IMR-90 (cell line): ENCODE measurements at regions not wholly inside any gene's neighbourhood (a gene's known extent, or its start where the extent isn't known, plus 50 kb on each side); places are given as distances from the start of the nearest gene placed in this dataset.

Experiments used
- ATAC-seq: fragments of 200-7000 bp; cut with Tn5 transposase; 2 replicates; pipeline ENCODE4 v1.9.1; 2020; ENCODE audit warnings: low read depth, mild to moderate bottlenecking, moderate library complexity
- BruUV-seq: library from RNA; stranded (reverse); fragments of 400-500 nt; replicated peaks from 2 replicates; lab custom pipeline; 2021; lab: Mats Ljungman, UMichigan
- CTCF ChIA-PET: fragments of 300-600 bp; formaldehyde crosslinking; extraction: SDS; loops from one replicate; lab custom pipeline; 2021; ENCODE audit warnings: antibody characterized with exemption; lab: Yijun Ruan, JAX
- POLR2A ChIA-PET: fragments of 300-600 bp; sonication (Branson Sonifier 250); formaldehyde crosslinking; loops from one replicate; lab custom pipeline; 2022; ENCODE audit warnings: antibody characterized with exemption; ENCODE audit not compliant: unreplicated experiment; lab: Charles Lee
- DNase-seq: peaks from one replicate; pipeline ENCODE4 v3.0.0; 2013
- H2AFZ ChIP-seq: replicated peaks from 2 replicates; pipeline ENCODE3; 2013; ENCODE audit warnings: low read length, mild to moderate bottlenecking; ENCODE audit not compliant: poor library complexity
- H2AK5ac ChIP-seq: 2 replicates; pipeline ENCODE4 v1.6.1; 2013; ENCODE audit warnings: low read depth, low read length, inconsistent platforms
- H2AK9ac ChIP-seq: replicated peaks from 2 replicates; pipeline ENCODE3; 2013; ENCODE audit warnings: mild to moderate bottlenecking, low read depth, low read length, moderate library complexity; ENCODE audit not compliant: poor library complexity
- H2BK120ac ChIP-seq: 2 replicates; pipeline ENCODE4 v1.6.1; 2013; ENCODE audit warnings: low read depth, low read length, inconsistent platforms
- H2BK15ac ChIP-seq: 3 replicates; pipeline ENCODE4 v1.6.1; 2013; ENCODE audit warnings: low read depth, low read length, inconsistent platforms
- H2BK20ac ChIP-seq: 2 replicates; pipeline ENCODE4 v1.6.1; 2013; ENCODE audit warnings: low read depth, mild to moderate bottlenecking, inconsistent platforms, low read length, moderate library complexity
- H2BK5ac ChIP-seq: 2 replicates; pipeline ENCODE4 v1.6.1; 2013; ENCODE audit warnings: mild to moderate bottlenecking, low read depth, low read length, inconsistent platforms; ENCODE audit not compliant: poor library complexity, severe bottlenecking
- H3K14ac ChIP-seq: replicated peaks from 2 replicates; pipeline ENCODE4 v1.6.1; 2013; ENCODE audit warnings: low read depth, low read length, inconsistent platforms
- H3K18ac ChIP-seq: 2 replicates; pipeline ENCODE4 v1.6.1; 2013; ENCODE audit warnings: low read depth, low read length, control low read depth
- H3K23ac ChIP-seq: 2 replicates; pipeline ENCODE4 v1.6.1; 2013; ENCODE audit warnings: low read depth, low read length, inconsistent platforms
- H3K27ac ChIP-seq: 2 replicates; pipeline ENCODE4 v1.5.1; 2013; ENCODE audit warnings: mild to moderate bottlenecking, control low read depth, low read length; ENCODE audit not compliant: insufficient read depth
- H3K27me3 ChIP-seq: 2 replicates; pipeline ENCODE4 v1.6.1; 2013; ENCODE audit warnings: low read length; ENCODE audit not compliant: control insufficient read depth, insufficient read depth
- H3K36me3 ChIP-seq: 2 replicates; pipeline ENCODE4 v1.6.1; 2013; ENCODE audit warnings: low read length, mixed read lengths; ENCODE audit not compliant: control insufficient read depth, insufficient read depth
- H3K4ac ChIP-seq: 2 replicates; pipeline ENCODE4 v1.6.1; 2013; ENCODE audit warnings: low read depth, low read length, inconsistent platforms
- H3K4me1 ChIP-seq: 2 replicates; pipeline ENCODE4 v1.6.1; 2013; ENCODE audit warnings: low read length, mixed read lengths; ENCODE audit not compliant: control insufficient read depth, insufficient read depth
- H3K4me2 ChIP-seq: 2 replicates; pipeline ENCODE4 v1.6.1; 2013; ENCODE audit warnings: low read depth, mild to moderate bottlenecking, control low read depth, low read length, moderate library complexity
- H3K4me3 ChIP-seq: 2 replicates; pipeline ENCODE4 v1.5.1; 2013; ENCODE audit warnings: low read depth, mild to moderate bottlenecking, control low read depth, low read length, moderate library complexity; ENCODE audit not compliant: insufficient read depth
- H3K56ac ChIP-seq: 2 replicates; pipeline ENCODE4 v1.6.1; 2013; ENCODE audit warnings: low read length, inconsistent platforms; ENCODE audit not compliant: insufficient read depth; ENCODE audit errors: extremely low read depth
- H3K79me1 ChIP-seq, 2 experiments: 2 replicates each; pipeline ENCODE4 v1.6.1; 2013; ENCODE audit warnings: low read length in 2 of 2, inconsistent platforms in 1 of 2, low read depth in 1 of 2
- H3K9ac ChIP-seq: 2 replicates; pipeline ENCODE4 v1.6.1; 2013; ENCODE audit warnings: low read depth, low read length, control low read depth
- H3K9me1 ChIP-seq: 2 replicates; pipeline ENCODE4 v1.6.1; 2013; ENCODE audit warnings: low read length, inconsistent platforms; ENCODE audit not compliant: insufficient read depth
- H3K9me3 ChIP-seq: 2 replicates; pipeline ENCODE4 v1.6.1; 2013; ENCODE audit warnings: low read length; ENCODE audit not compliant: control insufficient read depth, insufficient read depth
- H4K20me1 ChIP-seq: 2 replicates; pipeline ENCODE4 v1.6.1; 2013; ENCODE audit warnings: low read length, inconsistent platforms; ENCODE audit not compliant: insufficient read depth
- H4K5ac ChIP-seq: 2 replicates; pipeline ENCODE4 v1.6.1; 2013; ENCODE audit warnings: mild to moderate bottlenecking, low read depth, low read length, control low read depth
- H4K8ac ChIP-seq, 2 experiments: 2 replicates each; pipeline ENCODE4 v1.6.1; 2013; ENCODE audit warnings: low read depth in 2 of 2, low read length in 2 of 2, control low read depth in 1 of 2, inconsistent platforms in 1 of 2
- H4K91ac ChIP-seq: 2 replicates; pipeline ENCODE4 v1.6.1; 2013; ENCODE audit warnings: low read depth, low read length, inconsistent platforms; ENCODE audit not compliant: insufficient read depth
- BHLHE40 ChIP-seq: fragments of 150-350 bp; IDR thresholded peaks from 2 replicates; pipeline ENCODE4 v1.6.1; 2016; ENCODE audit warnings: mild to moderate bottlenecking, low read depth, low read length
- CEBPB ChIP-seq: IDR thresholded peaks from 2 replicates; pipeline ENCODE4 v1.6.1; 2012; ENCODE audit warnings: low read depth, low read length, improper control_type of control experiment
- CHD1 ChIP-seq: IDR thresholded peaks from 2 replicates; pipeline ENCODE4 v1.6.1; 2012; ENCODE audit warnings: low read depth, low read length, improper control_type of control experiment
- CTCF ChIP-seq: conservative IDR thresholded peaks from 2 replicates; pipeline ENCODE4 v1.5.1; 2012; ENCODE audit warnings: mild to moderate bottlenecking, low read depth, low read length, improper control_type of control experiment
- ELK1 ChIP-seq: fragments of 150-350 bp; IDR thresholded peaks from 2 replicates; pipeline ENCODE4 v1.6.1; 2016; ENCODE audit warnings: low read depth, mild to moderate bottlenecking, low read length, moderate library complexity, borderline replicate concordance
- FOS ChIP-seq: fragments of 150-350 bp; IDR thresholded peaks from 2 replicates; pipeline ENCODE4 v1.6.1; 2016; ENCODE audit warnings: low read depth, low read length
- MAFK ChIP-seq: IDR thresholded peaks from 2 replicates; pipeline ENCODE4 v1.6.1; 2012; ENCODE audit warnings: low read depth, low read length, improper control_type of control experiment
- MAZ ChIP-seq: IDR thresholded peaks from 2 replicates; pipeline ENCODE4 v1.6.1; 2012; ENCODE audit warnings: low read depth, mild to moderate bottlenecking, low read length, improper control_type of control experiment, moderate library complexity, borderline replicate concordance
- MXI1 ChIP-seq: IDR thresholded peaks from 2 replicates; pipeline ENCODE4 v1.6.1; 2012; ENCODE audit warnings: low read depth, mild to moderate bottlenecking, low read length, moderate library complexity, borderline replicate concordance
- NFE2L2 ChIP-seq: fragments of 150-350 bp; IDR thresholded peaks from 2 replicates; pipeline ENCODE4 v1.6.1; 2016; ENCODE audit warnings: low read depth, mild to moderate bottlenecking, low read length
- POLR2A ChIP-seq: IDR thresholded peaks from 2 replicates; pipeline ENCODE4 v1.6.1; 2012; ENCODE audit warnings: mild to moderate bottlenecking, low read depth, low read length
- RAD21 ChIP-seq: IDR thresholded peaks from 2 replicates; pipeline ENCODE4 v1.6.1; 2012; ENCODE audit warnings: low read length, improper control_type of control experiment
- RCOR1 ChIP-seq: IDR thresholded peaks from 2 replicates; pipeline ENCODE4 v1.6.1; 2012; ENCODE audit warnings: mild to moderate bottlenecking, low read length, improper control_type of control experiment; ENCODE audit not compliant: insufficient replicate concordance
- RFX5 ChIP-seq: IDR thresholded peaks from 2 replicates; pipeline ENCODE4 v1.8.0; 2012; ENCODE audit warnings: low read depth, mild to moderate bottlenecking, low read length, moderate library complexity
- SMC3 ChIP-seq: fragments of 150-350 bp; IDR thresholded peaks from 2 replicates; pipeline ENCODE4 v1.6.1; 2016; ENCODE audit warnings: low read depth, mild to moderate bottlenecking, antibody characterized with exemption, low read length, moderate library complexity
- USF2 ChIP-seq: fragments of 150-350 bp; IDR thresholded peaks from 2 replicates; pipeline ENCODE4 v1.6.1; 2017; ENCODE audit warnings: mild to moderate bottlenecking, antibody characterized with exemption, low read length, low read depth
- WGBS, 2 experiments: methylation state at CpG; one replicate each; pipeline versions ENCODE4 v1.1.5 to v1.1.7; 2013; ENCODE audit warnings: missing lambda C conversion rate in 2 of 2; ENCODE audit not compliant: insufficient read length in 1 of 2; ENCODE audit errors: extremely low coverage in 2 of 2; 5-methylcytosine and 5-hydroxymethylcytosine counted together
- dilution Hi-C: fragments of 300-500 bp; cut with HindIII; formaldehyde crosslinking; loops from one replicate; pipeline ENCODE4 v1.14.3; 2018; ENCODE audit warnings: low sequenced_read_pairs; ENCODE audit not compliant: unreplicated experiment
- in situ Hi-C: fragments of 300-500 bp; cut with MboI; formaldehyde crosslinking; loops from 3 replicates; pipeline ENCODE4 v1.14.3; 2019; ENCODE audit warnings: low sequenced_read_pairs, inconsistent platforms, mixed read lengths
- intact Hi-C: fragments of 100-400 bp; cut with micrococcal nuclease; formaldehyde crosslinking; loops from 2 replicates; pipeline ENCODE4 v1.10.0; 2022

GRCh38 chr5:67549947-67550346 lies 353.3 kb upstream of the CD180 start:
- Histone ChIP-seq H2BK5ac (no peak overlapping the region), H4K20me1 (no peaks in the 10 kb centered on the region), H3K9me3 (no peaks in the 10 kb centered on the region), H3K27me3 (no peaks in the 10 kb centered on the region), H3K9me1 (no peaks in the 10 kb centered on the region), H3K27ac (no peak overlapping the region), H2BK120ac (no peak overlapping the region), H3K4me1 (no peaks in the 10 kb centered on the region), H3K4me3 (no peak overlapping the region), H2BK15ac (no peak overlapping the region), H2AFZ (no peak overlapping the region), H3K14ac (no peak overlapping the region), H4K8ac (no peak overlapping the region), H2BK20ac (no peak overlapping the region), H2AK5ac (no peak overlapping the region), H3K36me3 (no peaks in the 10 kb centered on the region), H3K4ac (no peak overlapping the region), H2AK9ac (no peak overlapping the region), H3K9ac (no peak overlapping the region), H4K5ac (no peak overlapping the region), H3K18ac (no peak overlapping the region), H3K79me1 (no peaks in the 10 kb centered on the region), H3K23ac (no peak overlapping the region), H3K56ac (no peak overlapping the region), H4K91ac (no peak overlapping the region), H3K4me2 (no peak overlapping the region)
- in situ Hi-C loops (no loop called here), dilution Hi-C loops (no loop called here), intact Hi-C loops (loop anchor here (5.0 kb wide), 1 partner anchor 157 kb away; no protein-coding TSS in a partner anchor)
- POLR2A ChIA-PET: no interaction called here
- ATAC-seq (no peak), DNase-seq (no peak)
- WGBS, 2 experiments: no CpG with 5 or more reads among the region's 4 CpGs
- CTCF ChIA-PET: no interaction called here
- TF ChIP-seq RCOR1 (no peak), USF2 (no peak), CEBPB (no peak), RAD21 (no peak), RFX5 (no peak), CTCF (no peak), BHLHE40 (no peak), FOS (no peak), SMC3 (no peak), MAZ (no peak), NFE2L2 (no peak), MXI1 (no peak), MAFK (no peak), CHD1 (no peak), ELK1 (no peak), POLR2A (no peak)
- BruUV-seq: no TSS peak
